Natural killer cell (primary cell): ENCODE measurements at regions not wholly inside any gene's neighbourhood (a gene's known extent, or its start where the extent isn't known, plus 50 kb on each side); places are given as distances from the start of the nearest gene placed in this dataset.

Experiments
- ATAC-seq, 3 donors: fragments of 150-1000 bp in 2 of 3; fragments of 200-7000 bp in 1 of 3; cut with Tn5 transposase; 1 replicate in 1 of 3; 2 replicates in 2 of 3; pipeline ENCODE4 v1.10.0; 2021; ENCODE audit warnings: mild to moderate bottlenecking in 2 of 3, moderate library complexity in 2 of 3
- DNase-seq, 2 donors: peaks; one replicate each; pipeline versions ENCODE4 v3.0.0 to v3.0.0-alpha.2; 2013 to 2021; ENCODE audit warnings: mixed read lengths in 1 of 2
- H3K27ac ChIP-seq: one replicate; pipeline ENCODE4 v1.5.1; 2013; ENCODE audit warnings: mild to moderate bottlenecking, low read length
- H3K27me3 ChIP-seq: one replicate; pipeline ENCODE4 v1.6.1; 2013; ENCODE audit warnings: low read length; ENCODE audit not compliant: control insufficient read depth, insufficient read depth
- H3K36me3 ChIP-seq: one replicate; pipeline ENCODE4 v1.6.1; 2013; ENCODE audit warnings: low read length; ENCODE audit not compliant: control insufficient read depth, insufficient read depth
- H3K4me1 ChIP-seq: one replicate; pipeline ENCODE4 v1.6.1; 2013; ENCODE audit warnings: low read length; ENCODE audit not compliant: control insufficient read depth, insufficient read depth
- H3K4me3 ChIP-seq: one replicate; pipeline ENCODE4 v1.5.1; 2013; ENCODE audit warnings: low read length
- H3K9me3 ChIP-seq: one replicate; pipeline ENCODE4 v1.6.1; 2013; ENCODE audit warnings: low read length; ENCODE audit not compliant: control insufficient read depth, insufficient read depth
- H3K27ac Mint-ChIP-seq, 2 donors: one replicate each; pipeline ENCODE4 v1.8.0; 2022; ENCODE audit warnings: mild to moderate bottlenecking in 2 of 2, mixed read lengths in 2 of 2, moderate library complexity in 1 of 2
- H3K27me3 Mint-ChIP-seq, 2 donors: one replicate each; pipeline ENCODE4 v1.8.0; 2022; ENCODE audit warnings: low read depth in 2 of 2, mixed read lengths in 2 of 2
- H3K36me3 Mint-ChIP-seq: one replicate; pipeline ENCODE4 v1.8.0; 2022; ENCODE audit warnings: mixed read lengths
- H3K4me1 Mint-ChIP-seq, 2 donors: one replicate each; pipeline ENCODE4 v1.8.0; 2022; ENCODE audit warnings: mixed read lengths in 2 of 2
- H3K4me3 Mint-ChIP-seq: one replicate; pipeline ENCODE4 v1.8.0; 2022; ENCODE audit warnings: mild to moderate bottlenecking, moderate library complexity, mixed read lengths
- H3K9me3 Mint-ChIP-seq, 2 donors: one replicate each; pipeline ENCODE4 v1.8.0; 2022; ENCODE audit warnings: mixed read lengths in 2 of 2
- WGBS: methylation state at CpG from one replicate; pipeline ENCODE4 v1.1.7; 2013; ENCODE audit warnings: missing lambda C conversion rate; ENCODE audit not compliant: insufficient coverage; 5-methylcytosine and 5-hydroxymethylcytosine counted together
- intact Hi-C: fragments of 100-400 bp; cut with micrococcal nuclease; formaldehyde crosslinking; loops from one replicate; pipeline ENCODE4 v1.14.2; 2022
- TF ChIP-seq, protein P1 (sequence below): fragments of 200-600 bp; IDR thresholded peaks from one replicate; pipeline ENCODE4 v1.8.0; 2022; ENCODE audit warnings: antibody characterized with exemption

DNA sequence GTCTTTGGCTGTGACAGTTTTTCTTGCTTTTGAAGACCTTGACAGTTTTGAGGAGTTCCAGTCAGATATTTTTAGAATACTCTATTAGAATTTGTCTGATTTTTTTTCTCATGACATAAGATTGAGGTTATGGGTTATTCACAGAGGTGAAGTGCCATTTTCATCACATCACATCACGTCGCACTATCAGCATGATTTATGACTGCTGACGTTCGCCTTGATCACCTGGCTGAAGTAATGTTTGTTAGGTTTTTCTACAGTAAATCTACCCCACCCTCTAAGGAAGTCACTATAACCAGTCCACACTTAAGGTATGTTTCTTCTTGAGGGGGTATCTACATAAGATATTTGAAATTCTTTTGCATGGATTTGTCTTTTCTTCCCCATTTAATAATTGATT is 169.7 kb downstream of the NDFIP2 start:
- no peak overlapping the region for H3K27ac Mint-ChIP-seq
- H3K4me3 ChIP-seq: no peak overlapping the region
- H3K4me3 Mint-ChIP-seq: no peak overlapping the region
- no peaks in the 10 kb centered on the region for H3K4me1 ChIP-seq
- H3K27me3 ChIP-seq: no peaks in the 10 kb centered on the region
- no peaks in the 10 kb centered on the region for H3K36me3 ChIP-seq
- intact Hi-C loops: no loop called here
- 100% methylated on average over 2 of the region's 4 CpGs for WGBS
- ATAC-seq (no peak), DNase-seq (no peak)
- H3K9me3 Mint-ChIP-seq: no peaks in the 10 kb centered on the region
- no peaks in the 10 kb centered on the region for H3K4me1 Mint-ChIP-seq
- H3K9me3 ChIP-seq: no peaks in the 10 kb centered on the region
- no peak overlapping the region for H3K27ac ChIP-seq
- TF ChIP-seq, protein P1, sequence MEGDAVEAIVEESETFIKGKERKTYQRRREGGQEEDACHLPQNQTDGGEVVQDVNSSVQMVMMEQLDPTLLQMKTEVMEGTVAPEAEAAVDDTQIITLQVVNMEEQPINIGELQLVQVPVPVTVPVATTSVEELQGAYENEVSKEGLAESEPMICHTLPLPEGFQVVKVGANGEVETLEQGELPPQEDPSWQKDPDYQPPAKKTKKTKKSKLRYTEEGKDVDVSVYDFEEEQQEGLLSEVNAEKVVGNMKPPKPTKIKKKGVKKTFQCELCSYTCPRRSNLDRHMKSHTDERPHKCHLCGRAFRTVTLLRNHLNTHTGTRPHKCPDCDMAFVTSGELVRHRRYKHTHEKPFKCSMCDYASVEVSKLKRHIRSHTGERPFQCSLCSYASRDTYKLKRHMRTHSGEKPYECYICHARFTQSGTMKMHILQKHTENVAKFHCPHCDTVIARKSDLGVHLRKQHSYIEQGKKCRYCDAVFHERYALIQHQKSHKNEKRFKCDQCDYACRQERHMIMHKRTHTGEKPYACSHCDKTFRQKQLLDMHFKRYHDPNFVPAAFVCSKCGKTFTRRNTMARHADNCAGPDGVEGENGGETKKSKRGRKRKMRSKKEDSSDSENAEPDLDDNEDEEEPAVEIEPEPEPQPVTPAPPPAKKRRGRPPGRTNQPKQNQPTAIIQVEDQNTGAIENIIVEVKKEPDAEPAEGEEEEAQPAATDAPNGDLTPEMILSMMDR: no peak
- H3K36me3 Mint-ChIP-seq: no peaks in the 10 kb centered on the region
- H3K27me3 Mint-ChIP-seq: peaks cover 3 to 8% of the 10 kb centered on the region in 2 donors

DNA sequence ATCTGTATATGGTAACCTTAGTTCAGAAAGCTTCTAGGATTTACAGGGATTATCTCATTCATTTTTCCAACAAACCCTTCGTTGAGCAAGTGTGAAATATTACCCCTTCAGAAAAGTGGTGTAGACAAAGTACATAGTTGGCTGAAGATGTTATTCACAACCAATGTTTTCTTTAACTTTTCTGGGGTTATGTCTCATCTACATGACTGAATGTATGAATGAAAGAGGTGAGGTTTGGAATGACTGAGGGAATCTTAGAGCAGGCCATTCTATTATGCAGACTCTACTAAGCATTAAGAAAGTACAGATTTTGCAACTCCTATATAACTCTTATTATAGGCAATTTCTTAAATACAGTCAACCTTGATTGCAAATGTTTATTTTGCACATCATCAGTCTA is 167.2 kb downstream of the NDFIP2 start:
- no peaks in the 10 kb centered on the region for H3K9me3 ChIP-seq
- Mint-ChIP-seq H3K36me3 (no peaks in the 10 kb centered on the region), H3K4me1 (no peaks in the 10 kb centered on the region), H3K27me3 (peaks cover 0 to 6% of the 10 kb centered on the region in 2 donors), H3K9me3 (no peaks in the 10 kb centered on the region), H3K4me3 (no peak overlapping the region), H3K27ac (no peak overlapping the region)
- no CpG with 5 or more reads among the region's 1 CpG for WGBS
- no peaks in the 10 kb centered on the region for H3K4me1 ChIP-seq
- no peaks in the 10 kb centered on the region for H3K27me3 ChIP-seq
- no peaks in the 10 kb centered on the region for H3K36me3 ChIP-seq
- TF ChIP-seq, protein P1: no peak
- DNase-seq (no peak), ATAC-seq (no peak)
- intact Hi-C loops: no loop called here
- no peak overlapping the region for H3K27ac ChIP-seq
- H3K4me3 ChIP-seq: no peak overlapping the region

DNA sequence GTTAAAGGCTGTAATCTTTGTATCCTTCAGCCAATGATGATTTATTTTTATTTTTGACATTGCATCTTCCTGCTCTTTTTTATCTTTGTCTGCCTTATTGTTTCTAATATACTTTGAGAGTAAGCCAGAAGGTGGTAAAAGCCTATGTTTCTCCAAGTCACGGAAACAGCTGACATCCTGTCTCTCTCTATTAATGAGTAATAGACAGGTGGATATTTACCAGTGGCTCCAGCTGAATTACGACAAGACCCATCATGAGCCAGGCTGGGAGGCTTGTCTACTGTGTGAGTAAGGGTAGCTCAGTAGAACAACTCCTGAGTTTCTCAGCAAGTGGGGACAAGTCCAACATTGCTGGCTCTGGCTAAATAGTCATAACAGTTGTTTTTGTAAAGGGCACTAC is 166.6 kb downstream of the NDFIP2 start:
- intact Hi-C loops: no loop called here
- no peaks in the 10 kb centered on the region for H3K9me3 ChIP-seq
- no peaks in the 10 kb centered on the region for H3K9me3 Mint-ChIP-seq
- no peak overlapping the region for H3K4me3 Mint-ChIP-seq
- H3K36me3 ChIP-seq: no peaks in the 10 kb centered on the region
- ATAC-seq (no peak), DNase-seq (no peak)
- TF ChIP-seq, protein P1: no peak
- no peaks in the 10 kb centered on the region for H3K4me1 ChIP-seq
- H3K27ac Mint-ChIP-seq: no peak overlapping the region
- H3K27ac ChIP-seq: no peak overlapping the region
- H3K27me3 Mint-ChIP-seq: peaks cover 0 to 6% of the 10 kb centered on the region in 2 donors
- H3K4me3 ChIP-seq: no peak overlapping the region
- 88% methylated on average over 2 of the region's 2 CpGs for WGBS
- no peaks in the 10 kb centered on the region for H3K4me1 Mint-ChIP-seq
- H3K27me3 ChIP-seq: no peaks in the 10 kb centered on the region
- H3K36me3 Mint-ChIP-seq: no peaks in the 10 kb centered on the region

DNA sequence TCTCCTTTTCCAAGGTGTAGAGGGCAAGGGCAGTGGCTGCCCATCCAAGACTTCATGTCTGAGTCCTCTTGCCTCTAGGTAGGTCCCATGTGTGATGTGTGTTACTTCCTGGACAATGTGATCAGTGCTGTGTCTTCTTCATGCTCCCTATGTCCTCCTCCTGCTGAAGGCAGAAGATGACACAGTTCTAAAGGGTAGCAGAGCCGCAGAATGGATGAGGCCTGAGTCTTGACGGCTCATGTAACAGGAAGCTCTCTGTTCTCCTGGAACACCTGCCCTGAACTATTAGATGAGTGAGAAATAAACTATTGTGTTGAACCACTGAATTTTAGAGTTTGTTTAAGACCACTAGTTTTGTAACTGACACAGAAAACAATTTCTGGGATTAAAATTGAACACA is 165.9 kb downstream of the NDFIP2 start:
- DNase-seq (no peak), ATAC-seq (no peak)
- H3K4me3 ChIP-seq: no peak overlapping the region
- H3K36me3 Mint-ChIP-seq: no peaks in the 10 kb centered on the region
- WGBS: 82% methylated on average over 2 of the region's 2 CpGs
- H3K4me1 Mint-ChIP-seq: no peaks in the 10 kb centered on the region
- no peaks in the 10 kb centered on the region for H3K4me1 ChIP-seq
- peaks cover 0 to 4% of the 10 kb centered on the region in 2 donors for H3K27me3 Mint-ChIP-seq
- no peak overlapping the region for H3K4me3 Mint-ChIP-seq
- TF ChIP-seq, protein P1: no peak
- intact Hi-C loops: no loop called here
- H3K27me3 ChIP-seq: no peaks in the 10 kb centered on the region
- H3K9me3 Mint-ChIP-seq: no peaks in the 10 kb centered on the region
- no peak overlapping the region for H3K27ac ChIP-seq
- H3K27ac Mint-ChIP-seq: no peak overlapping the region
- H3K36me3 ChIP-seq: no peaks in the 10 kb centered on the region
- no peaks in the 10 kb centered on the region for H3K9me3 ChIP-seq
